ENCODE measurements at regions not wholly inside any gene's neighbourhood (a gene's known extent, or its start where the extent isn't known, plus 50 kb on each side); places are given as distances from the start of the nearest gene placed in this dataset.

- no peak overlapping the region for H2BK120ac ChIP-seq (replicated peaks; ENCODE audit: low read depth, low read length)
- WGBS, 2 experiments (ENCODE audit: extremely low coverage in 1 of 2, insufficient coverage in 1 of 2, insufficient read length in 1 of 2, insufficient replicate concordance in 2 of 2, low coverage in 1 of 2, low lambda C conversion rate in 2 of 2, missing lambda C conversion rate in 1 of 2) = 82% methylated on average over 1 of the region's 1 CpG; no CpG with 5 or more reads in 1 of the 2 experiments
- H3K9me3 ChIP-seq (ENCODE audit: insufficient read depth in 2 of 2, low read depth in 1 of 2, low read length in 1 of 2) = no peaks in the 10 kb centered on the region
- H2AK5ac ChIP-seq (ENCODE audit: low read depth, low read length) = no peak overlapping the region
- H3K4ac ChIP-seq (replicated peaks; ENCODE audit: insufficient read length, low read depth, low read length) = no peak overlapping the region
- H3K4me3 ChIP-seq (ENCODE audit: extremely low read depth in 1 of 4, insufficient read depth in 2 of 4, low read depth in 3 of 4, low read length in 4 of 4) = no peak overlapping the region
- H3K14ac ChIP-seq (ENCODE audit: insufficient read length) = no peak overlapping the region
- H2BK5ac ChIP-seq (ENCODE audit: low read depth, low read length) = no peak overlapping the region
- no peaks in the 10 kb centered on the region for H3K79me2 ChIP-seq (ENCODE audit: control insufficient read depth in 1 of 2, insufficient read depth in 2 of 2, low read length in 2 of 2)
- no peak overlapping the region for H3K27ac ChIP-seq (ENCODE audit: low read depth, low read length)
- FAIRE-seq (no peak), DNase-seq (ENCODE audit: low read depth in 1 of 2, low spot score in 2 of 2) (no peak)
- no peak overlapping the region for H3K18ac ChIP-seq (ENCODE audit: extremely low read depth, low read length)
- H4K91ac ChIP-seq (replicated peaks; ENCODE audit: insufficient read length, low read length) = no peak overlapping the region
- H2BK15ac ChIP-seq (ENCODE audit: low read length) = no peak overlapping the region
- H3K36me3 ChIP-seq (ENCODE audit: control insufficient read depth in 2 of 4, insufficient read depth in 4 of 4, low read length in 3 of 4) = no peaks in the 10 kb centered on the region
- H3K23ac ChIP-seq (ENCODE audit: insufficient read length) = no peak overlapping the region
- no peak overlapping the region for H2BK12ac ChIP-seq (ENCODE audit: low read depth, low read length)
- ChIA-PET POLR2A (ENCODE audit: partially characterized antibody) (no interaction called here), CTCF (ENCODE audit: partially characterized antibody) (no interaction called here)
- H3K9ac ChIP-seq (replicated peaks in 1 of 4; ENCODE audit: extremely low read depth in 1 of 4, low read depth in 3 of 4, low read length in 3 of 4) = no peak overlapping the region
- H3K23me2 ChIP-seq (ENCODE audit: low read depth, low read length) = no peaks in the 10 kb centered on the region
- no peaks in the 10 kb centered on the region for H3K79me1 ChIP-seq (ENCODE audit: low read depth, low read length)
- H3K4me1 ChIP-seq (replicated peaks in 1 of 4; ENCODE audit: control insufficient read depth in 3 of 4, insufficient read depth in 4 of 4, low read length in 3 of 4) = no peaks in the 10 kb centered on the region
- no peak overlapping the region for H2BK20ac ChIP-seq (ENCODE audit: low read length)
- H3K56ac ChIP-seq (replicated peaks; ENCODE audit: insufficient read length, low read depth, low read length) = no peak overlapping the region
- no peaks in the 10 kb centered on the region for H4K20me1 ChIP-seq (replicated peaks in 1 of 2; ENCODE audit: control insufficient read depth in 1 of 2, insufficient read depth in 2 of 2, low read length in 2 of 2)
- H4K8ac ChIP-seq (ENCODE audit: extremely low read depth, insufficient read depth, low read length) = no peak overlapping the region
- H3K4me2 ChIP-seq (ENCODE audit: insufficient read depth in 1 of 2, low read depth in 2 of 2, low read length in 2 of 2) = no peak overlapping the region
- H3K27me3 ChIP-seq (replicated peaks in 1 of 4; ENCODE audit: control insufficient read depth in 3 of 4, extremely low read depth in 1 of 4, insufficient read depth in 3 of 4, low read length in 3 of 4) = no peaks in the 10 kb centered on the region
- no peak overlapping the region for H4K5ac ChIP-seq (ENCODE audit: insufficient read length, low read depth, low read length)
- no peak overlapping the region for H2AFZ ChIP-seq (ENCODE audit: low read length)
- TF ChIP-seq MAFK (IDR thresholded peaks at IDR 0.05; ENCODE audit: low read depth, low read length) = no peak
- no peak for TF ChIP-seq KDM1A (IDR thresholded peaks at IDR 0.05; ENCODE audit: borderline replicate concordance, low read length)
- no peak for TF ChIP-seq MAX (IDR thresholded peaks at IDR 0.05)
- TF ChIP-seq BACH1 (IDR thresholded peaks at IDR 0.05; ENCODE audit: low read length) = no peak
- TF ChIP-seq KDM5A (IDR thresholded peaks at IDR 0.05; ENCODE audit: low read length) = no peak
- no peak for TF ChIP-seq BRCA1 (IDR thresholded peaks at IDR 0.05; ENCODE audit: low read depth, low read length)
- TF ChIP-seq RXRA (IDR thresholded peaks at IDR 0.05; ENCODE audit: insufficient read depth, low read depth, low read length) = no peak
- TF ChIP-seq CBX8 (IDR thresholded peaks at IDR 0.05; ENCODE audit: borderline replicate concordance, low read depth, low read length) = no peak
- no peak for TF ChIP-seq SIRT6 (IDR thresholded peaks at IDR 0.05; ENCODE audit: low read length)
- TF ChIP-seq CTCF (IDR thresholded peaks at IDR 0.05; ENCODE audit: control extremely low read depth in 1 of 3, insufficient read depth in 1 of 3, low read depth in 1 of 3, low read length in 3 of 3) = no peak
- TF ChIP-seq JUND (IDR thresholded peaks at IDR 0.05; ENCODE audit: low read length) = no peak
- TF ChIP-seq GTF2F1 (IDR thresholded peaks at IDR 0.05; ENCODE audit: borderline replicate concordance, low read depth, low read length) = no peak
Measured at GRCh38 chr10:105965141-105965540, 1199.4 kb downstream of the SORCS1 start.
